GM23338 (cell line): ENCODE measurements at regions not wholly inside any gene's neighbourhood (a gene's known extent, or its start where the extent isn't known, plus 50 kb on each side); places are given as distances from the start of the nearest gene placed in this dataset.
A peak's percentile ranks its signal among the peaks of the same experiment; 100 is the strongest.

ENCODE experiments used
- ATAC-seq: fragments of 200-7000 bp; cut with Tn5 transposase; 3 replicates; pipeline ENCODE4 v1.9.1; 2020
- DNase-seq: peaks from one replicate; pipeline ENCODE4 v3.0.0-alpha.2; 2015; ENCODE audit warnings: low spot score
- H2AFZ ChIP-seq: fragments of 200-600 bp; sonication (generic); 2 replicates; pipeline ENCODE4 v1.8.0; 2016; ENCODE audit warnings: antibody characterized with exemption, mild to moderate bottlenecking, moderate library complexity
- H3F3A ChIP-seq: fragments of 200-600 bp; sonication (generic); replicated peaks from 2 replicates; pipeline ENCODE4 v1.8.0; 2017; ENCODE audit warnings: antibody characterized with exemption, mixed run types, low read depth
- H3K27ac ChIP-seq: fragments of 200-600 bp; sonication (generic); 2 replicates; pipeline ENCODE4 v1.6.1; 2016; ENCODE audit warnings: low read depth
- H3K27me3 ChIP-seq: fragments of 200-600 bp; sonication (generic); 2 replicates; pipeline ENCODE4 v1.8.0; 2016; ENCODE audit warnings: mild to moderate bottlenecking, mixed run types, moderate library complexity; ENCODE audit not compliant: insufficient read depth
- H3K36me3 ChIP-seq: fragments of 200-600 bp; sonication (generic); 2 replicates; pipeline ENCODE4 v1.8.0; 2016; ENCODE audit warnings: mild to moderate bottlenecking; ENCODE audit not compliant: insufficient read depth
- H3K4me1 ChIP-seq: fragments of 200-600 bp; sonication (generic); 2 replicates; pipeline ENCODE4 v1.8.0; 2016; ENCODE audit warnings: mild to moderate bottlenecking, moderate library complexity; ENCODE audit not compliant: insufficient read depth
- H3K4me2 ChIP-seq: fragments of 200-600 bp; sonication (generic); 2 replicates; pipeline ENCODE4 v1.7.1; 2017; ENCODE audit warnings: mixed run types
- H3K4me3 ChIP-seq: fragments of 200-600 bp; sonication (generic); 2 replicates; pipeline ENCODE4 v1.6.1; 2016; ENCODE audit warnings: mixed run types
- H3K79me2 ChIP-seq: fragments of 200-600 bp; sonication (generic); replicated peaks from 2 replicates; pipeline ENCODE4 v1.8.0; 2017; ENCODE audit warnings: mild to moderate bottlenecking; ENCODE audit not compliant: insufficient read depth
- H3K9me2 ChIP-seq: fragments of 200-600 bp; sonication (generic); 2 replicates; pipeline ENCODE4 v1.8.0; 2017; ENCODE audit not compliant: insufficient read depth
- H4K20me1 ChIP-seq: fragments of 200-600 bp; sonication (generic); replicated peaks from 2 replicates; pipeline ENCODE4 v1.8.0; 2017; ENCODE audit warnings: mild to moderate bottlenecking; ENCODE audit not compliant: insufficient read depth
- H3K27ac Mint-ChIP-seq: 2 replicates; pipeline ENCODE4 v1.8.0; 2020; ENCODE audit warnings: inconsistent platforms, mild to moderate bottlenecking, moderate library complexity, mixed read lengths
- H3K27me3 Mint-ChIP-seq: 3 replicates; pipeline ENCODE4 v1.8.0; 2022; ENCODE audit warnings: low read depth, mild to moderate bottlenecking, moderate library complexity, mixed read lengths, inconsistent platforms; ENCODE audit not compliant: insufficient read depth, poor library complexity
- H3K36me3 Mint-ChIP-seq: 3 replicates; pipeline ENCODE4 v1.8.0; 2021; ENCODE audit warnings: low read depth, mild to moderate bottlenecking, inconsistent platforms, moderate library complexity, mixed read lengths
- H3K4me1 Mint-ChIP-seq: 3 replicates; pipeline ENCODE4 v1.8.0; 2020; ENCODE audit warnings: mild to moderate bottlenecking, inconsistent platforms, mixed read lengths
- H3K4me3 Mint-ChIP-seq: 3 replicates; pipeline ENCODE4 v1.8.0; 2021; ENCODE audit warnings: moderate library complexity, mild to moderate bottlenecking, inconsistent platforms, mixed read lengths
- H3K9me3 Mint-ChIP-seq: 3 replicates; pipeline ENCODE4 v1.8.0; 2020; ENCODE audit warnings: moderate library complexity, mild to moderate bottlenecking, inconsistent platforms, mixed read lengths
- CREB1 ChIP-seq: fragments of 250-450 bp; sonication (Bioruptor Pico); IDR thresholded peaks from 2 replicates; pipeline ENCODE4 v1.5.0; 2020; ENCODE audit warnings: low read depth, mild to moderate bottlenecking, moderate library complexity
- ETS1 ChIP-seq: IDR thresholded peaks from 2 replicates; pipeline ENCODE4 v1.6.1; 2016; ENCODE audit warnings: antibody characterized with exemption
- EZH2 ChIP-seq: fragments of 200-600 bp; sonication (generic); IDR thresholded peaks from one replicate; pipeline ENCODE4 v1.8.0; 2017; ENCODE audit warnings: antibody characterized with exemption, mild to moderate bottlenecking, low read depth; ENCODE audit not compliant: unreplicated experiment
- EZH2phosphoT487 ChIP-seq: fragments of 200-600 bp; sonication (generic); IDR thresholded peaks from one replicate; pipeline ENCODE4 v1.8.1; 2018; ENCODE audit warnings: antibody characterized with exemption; ENCODE audit not compliant: unreplicated experiment
- NANOG ChIP-seq: IDR thresholded peaks from 2 replicates; pipeline ENCODE4 v1.6.1; 2016; ENCODE audit warnings: antibody characterized with exemption, borderline replicate concordance
- POLR2AphosphoS5 ChIP-seq: IDR thresholded peaks from 2 replicates; pipeline ENCODE4 v1.6.1; 2016; ENCODE audit warnings: antibody characterized with exemption, low read depth
- REST ChIP-seq: IDR thresholded peaks from one replicate; pipeline ENCODE4 v1.6.1; 2018; ENCODE audit warnings: antibody characterized with exemption; ENCODE audit not compliant: unreplicated experiment
- STAT1 ChIP-seq: IDR thresholded peaks from one replicate; pipeline ENCODE4 v1.6.1; 2016; ENCODE audit warnings: antibody characterized with exemption; ENCODE audit not compliant: unreplicated experiment
- ZNF114 ChIP-seq: fragments of 250-450 bp; sonication (Bioruptor Pico); IDR thresholded peaks from 2 replicates; pipeline ENCODE4 v1.5.0; 2020; ENCODE audit warnings: mild to moderate bottlenecking, moderate library complexity
- ZNF462 ChIP-seq: fragments of 250-450 bp; sonication (Bioruptor Pico); IDR thresholded peaks from 2 replicates; pipeline ENCODE4 v1.5.0; 2020; ENCODE audit warnings: mild to moderate bottlenecking, moderate library complexity

- TF ChIP-seq REST (no peak), EZH2 (no peak), CREB1 (no peak), ETS1 (no peak), EZH2phosphoT487 (no peak)
Observed at GRCh38 chr21:7951854-7952519, 2569.4 kb upstream of the TPTE start (continued).

GRCh38 chr21:7952648-7953047, 2568.7 kb upstream of the TPTE start:
- Mint-ChIP-seq H3K27ac (no peak overlapping the region), H3K27me3 (peaks cover 58% of the 10 kb centered on the region), H3K9me3 (no peaks in the 10 kb centered on the region), H3K4me1 (no peaks in the 10 kb centered on the region), H3K36me3 (peaks cover 100% of the 10 kb centered on the region), H3K4me3 (no peak overlapping the region)
- H3K4me3 ChIP-seq, result peak overlapping the region; percentile 27; the same call in 1 of the 2 replicates
- peaks cover 85% of the 10 kb centered on the region for H3K36me3 ChIP-seq
- H4K20me1 ChIP-seq, result no peaks in the 10 kb centered on the region
- no peaks in the 10 kb centered on the region for H3K79me2 ChIP-seq
- ATAC-seq (no peak), DNase-seq (no peak)
- H3K27ac ChIP-seq, result no peak overlapping the region
- 0 out of 2 replicates have a peak, but pooled peaks cover 6% of the 10 kb centered on the region for H3K27me3 ChIP-seq
- H3K4me2 ChIP-seq, result no peak overlapping the region
- H3K9me2 ChIP-seq, result no peaks in the 10 kb centered on the region
- H3K4me1 ChIP-seq, result no peaks in the 10 kb centered on the region
- no peak overlapping the region for H2AFZ ChIP-seq
- H3F3A ChIP-seq, result no peaks in the 10 kb centered on the region; the same call in 1 of the 2 replicates
- no peak for TF ChIP-seq POLR2AphosphoS5
- TF ChIP-seq ZNF114, result no peak
- no peak for TF ChIP-seq EZH2
- TF ChIP-seq EZH2phosphoT487, result no peak
- TF ChIP-seq NANOG, result no peak
- no peak for TF ChIP-seq ZNF462
- no peak for TF ChIP-seq REST
- TF ChIP-seq STAT1, result no peak
